HEK293T (cell line): ENCODE measurements at regions not wholly inside any gene's neighbourhood (a gene's known extent, or its start where the extent isn't known, plus 50 kb on each side); places are given as distances from the start of the nearest gene placed in this dataset.

Experiments
- BHLHE40 ChIP-seq: fragments of 450-650 bp; IDR thresholded peaks from 2 replicates; pipeline ENCODE4 v1.6.1; 2016; ENCODE audit warnings: mild to moderate bottlenecking, moderate library complexity, borderline replicate concordance
- ELF4 ChIP-seq: fragments of 450-650 bp; IDR thresholded peaks from 2 replicates; pipeline ENCODE4 v1.6.1; 2017; ENCODE audit warnings: antibody characterized with exemption
- NFRKB ChIP-seq: fragments of 450-650 bp; IDR thresholded peaks from 2 replicates; pipeline ENCODE4 v1.6.1; 2016; ENCODE audit warnings: mild to moderate bottlenecking, moderate library complexity
- SP1 ChIP-seq: fragments of 450-650 bp; IDR thresholded peaks from 2 replicates; pipeline ENCODE4 v1.6.1; 2017
- TARDBP ChIP-seq: fragments of 450-650 bp; IDR thresholded peaks from 2 replicates; pipeline ENCODE4 v1.6.1; 2016
- ZNF384 ChIP-seq: fragments of 450-650 bp; IDR thresholded peaks from 2 replicates; pipeline ENCODE4 v1.6.1; 2016

DNA sequence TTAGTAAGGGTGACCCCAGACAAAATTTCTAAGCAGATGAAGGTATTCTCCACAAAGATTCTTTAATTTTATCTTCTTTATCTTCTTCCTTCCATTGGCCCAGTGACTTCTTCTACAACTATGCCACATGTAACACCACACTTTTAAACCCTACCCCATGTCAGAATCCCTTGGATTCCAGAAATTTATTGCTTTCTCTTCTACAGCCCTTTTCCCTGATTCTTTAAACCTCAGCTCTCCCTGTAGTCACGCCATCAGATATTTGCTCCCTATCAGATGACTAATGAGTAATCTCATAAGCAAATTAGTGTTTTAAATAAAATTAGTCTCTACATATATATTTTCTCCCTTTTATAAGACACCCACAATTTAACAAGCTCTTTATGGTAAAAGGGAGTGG lies 423.4 kb upstream of the CHORDC1 start:
- TF ChIP-seq ZNF384 (no peak), NFRKB (no peak), ELF4 (no peak), BHLHE40 (no peak), TARDBP (no peak), SP1 (no peak)
